Erythroblast (primary cell): ENCODE measurements at regions not wholly inside any gene's neighbourhood (a gene's known extent, or its start where the extent isn't known, plus 50 kb on each side); places are given as distances from the start of the nearest gene placed in this dataset.

Source experiments
- GATA1 ChIP-seq: IDR thresholded peaks from 2 replicates; pipeline ENCODE4 v1.6.1; 2011; ENCODE audit warnings: low read depth, mild to moderate bottlenecking, control low read depth, low read length, moderate library complexity
- POLR2A ChIP-seq: IDR thresholded peaks from 2 replicates; pipeline ENCODE4 v1.6.1; 2011; ENCODE audit warnings: mild to moderate bottlenecking, low read length

GRCh38 chr2:153156743-153157142, 321.8 kb downstream of the RPRM start:
- TF ChIP-seq POLR2A (no peak), GATA1 (no peak)
